ENCODE measurements at regions not wholly inside any gene's neighbourhood (a gene's known extent, or its start where the extent isn't known, plus 50 kb on each side); places are given as distances from the start of the nearest gene placed in this dataset.

GRCh38 chr9:20178679-20179078 lies 389.8 kb upstream of the SLC24A2 start:
- no peak for TF ChIP-seq CTCF (tag by site-specific recombination; IDR thresholded peaks at IDR 0.05)
- no peak for TF ChIP-seq SALL2 (tag by site-specific recombination; IDR thresholded peaks at IDR 0.05; ENCODE audit: borderline replicate concordance)
- TF ChIP-seq ZNF785 (tag by site-specific recombination; IDR thresholded peaks at IDR 0.05), result no peak
- TF ChIP-seq ZNF837 (tag by site-specific recombination; IDR thresholded peaks at IDR 0.05), result no peak
- no peak for TF ChIP-seq KLF16 (tag by site-specific recombination; IDR thresholded peaks at IDR 0.05)
- TF ChIP-seq YY1 (tag by site-specific recombination; IDR thresholded peaks at IDR 0.05), result no peak
- TF ChIP-seq ZNF510 (tag by site-specific recombination; IDR thresholded peaks at IDR 0.05; ENCODE audit: insufficient replicate concordance), result no peak

Data from HEK293 (cell line).